ENCODE measurements at regions not wholly inside any gene's neighbourhood (a gene's known extent, or its start where the extent isn't known, plus 50 kb on each side); places are given as distances from the start of the nearest gene placed in this dataset.
"Not testable (repeated sequence)": the region's sequence is repeated elsewhere in the genome, so short reads cannot be mapped to it uniquely, and the experiment has no call there.

GRCh38 chr3:134704133-134704532 is 53.3 kb upstream of the KY start:
- DNase-seq, result no peak

- no peak for DNase-seq
These were observed 53.7 kb upstream of the KY start for GRCh38 chr3:134704556-134704955.

- no peak for DNase-seq
These were observed 57.2 kb upstream of the KY start for GRCh38 chr3:134707908-134708597.

DNA sequence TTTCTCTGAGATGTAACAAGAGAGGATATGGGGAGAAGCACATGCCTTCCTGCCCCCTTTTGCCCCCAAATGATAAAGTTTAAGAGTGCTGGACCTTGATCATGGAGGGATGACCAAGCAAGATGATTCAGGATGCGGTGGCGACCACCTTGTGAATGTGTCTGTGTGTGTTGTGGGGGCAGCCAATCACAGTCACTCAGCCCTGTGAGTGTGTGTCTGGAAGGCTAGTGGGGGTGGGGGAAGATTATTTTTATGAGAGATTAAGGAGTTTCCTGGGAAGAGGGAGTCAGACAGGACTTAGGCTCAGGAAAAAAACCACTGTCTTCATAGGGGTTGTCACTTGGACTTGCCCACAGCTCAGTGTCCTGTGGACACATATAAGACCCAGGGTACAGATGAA is 57.8 kb upstream of the KY start:
- DNase-seq, result no peak

DNA sequence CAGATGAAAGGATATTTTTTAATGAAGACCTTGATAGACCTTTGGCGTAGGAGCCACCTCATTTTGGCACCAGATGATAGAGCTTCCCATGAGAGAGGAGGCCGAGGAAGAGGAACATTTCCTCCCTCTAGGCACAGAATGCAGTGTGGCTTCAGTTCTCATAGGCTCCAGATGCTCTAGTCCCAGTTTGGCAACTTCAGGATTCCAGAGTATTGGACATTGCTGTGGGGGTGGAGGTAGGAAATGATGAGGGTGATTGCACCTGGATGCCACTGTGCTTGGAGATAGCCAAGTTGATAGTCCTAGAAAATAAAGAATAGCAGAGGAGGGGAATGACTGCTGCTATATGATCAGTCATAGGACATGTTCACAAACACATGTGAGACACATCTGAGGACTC is 58.3 kb upstream of the KY start:
- no peak for DNase-seq

GRCh38 chr3:134709561-134710312 is 58.9 kb upstream of the KY start:
- DNase-seq, result peak; percentile 16

DNA sequence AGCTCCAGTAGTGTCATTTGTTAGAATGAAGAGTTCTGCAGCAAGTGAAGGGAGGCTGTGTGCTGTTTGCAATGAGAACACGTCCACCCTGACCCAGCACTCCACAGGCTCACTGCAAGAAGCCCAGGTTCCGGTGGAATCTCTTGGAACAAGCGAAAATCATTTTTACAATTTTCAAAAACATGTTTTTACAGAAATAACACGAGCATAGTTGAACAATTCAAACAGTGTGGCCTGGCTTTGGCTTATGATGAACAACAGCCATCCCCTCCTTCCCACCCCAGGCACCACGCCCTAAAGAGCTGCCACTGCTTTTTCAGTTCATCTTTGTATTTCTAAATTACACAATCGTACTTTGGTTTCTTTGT is 59.5 kb upstream of the KY start:
- no peak for DNase-seq

- DNase-seq, result no peak
These were observed 60.5 kb upstream of the KY start for GRCh38 chr3:134711284-134711683.

GRCh38 chr3:134713671-134714070 is 62.8 kb upstream of the KY start:
- no peak for DNase-seq

DNA sequence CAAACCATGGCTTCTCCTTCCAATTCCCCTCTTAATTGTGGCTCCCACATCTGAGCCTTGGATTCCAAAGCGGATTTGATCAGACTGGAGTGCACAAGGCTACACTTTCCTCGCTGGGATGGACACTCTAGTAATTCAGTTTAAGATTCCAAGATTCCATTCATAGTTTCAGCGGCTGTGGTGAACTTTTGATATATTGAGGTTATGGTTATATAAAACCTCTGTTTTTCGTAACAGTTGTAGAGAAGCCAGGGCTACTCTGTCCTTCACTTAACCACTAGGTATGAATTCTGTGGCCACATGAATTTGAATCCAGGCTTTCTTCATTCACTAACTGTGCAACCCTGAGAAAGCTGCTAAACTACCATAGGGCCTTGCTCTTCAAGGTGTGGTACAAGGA is 67.9 kb upstream of the KY start:
- DNase-seq, result no peak

DNA sequence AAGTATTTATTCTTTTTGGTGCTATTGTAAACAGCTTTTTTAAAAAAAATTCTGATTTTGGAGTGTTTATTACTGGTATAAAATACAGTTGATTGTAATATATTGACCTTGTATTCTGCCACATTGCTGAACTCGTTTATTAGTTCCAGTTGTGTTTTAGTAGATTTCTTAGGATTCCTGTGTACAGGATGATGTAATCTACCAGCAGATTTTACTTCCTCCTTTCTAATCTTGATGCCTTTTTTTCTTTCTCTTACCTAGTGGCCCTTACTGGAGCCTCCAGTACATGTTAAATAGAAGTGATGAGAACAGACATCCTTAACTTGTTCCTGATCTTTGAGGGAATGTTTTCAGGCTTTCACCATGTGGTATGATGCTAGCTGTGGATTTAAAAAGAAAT is 70.4 kb upstream of the KY start:
- no peak for DNase-seq

- DNase-seq, result no peak
These were observed 72.1 kb upstream of the EPHB1 start for GRCh38 chr3:134722969-134723368.

DNA sequence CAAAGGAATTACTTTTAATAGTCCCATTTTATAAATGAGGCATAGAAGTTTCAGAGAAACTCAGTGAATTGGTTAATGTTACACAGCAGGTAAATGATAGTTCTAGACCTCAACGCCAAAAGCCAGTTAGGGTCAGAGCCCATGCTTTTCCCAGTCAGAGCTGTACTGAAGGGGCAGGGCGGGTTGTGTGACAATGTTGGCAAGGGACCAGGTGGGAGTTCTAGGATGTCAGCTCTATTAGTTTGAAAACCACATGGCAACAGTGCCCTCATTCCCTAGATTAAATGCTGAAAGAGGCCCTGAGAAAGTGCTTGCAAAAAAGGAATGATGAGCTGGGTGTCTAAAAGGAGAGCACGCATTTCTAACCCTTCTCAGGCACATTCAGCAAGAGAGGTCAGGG is 65.4 kb upstream of the EPHB1 start:
- no peak for DNase-seq

DNA sequence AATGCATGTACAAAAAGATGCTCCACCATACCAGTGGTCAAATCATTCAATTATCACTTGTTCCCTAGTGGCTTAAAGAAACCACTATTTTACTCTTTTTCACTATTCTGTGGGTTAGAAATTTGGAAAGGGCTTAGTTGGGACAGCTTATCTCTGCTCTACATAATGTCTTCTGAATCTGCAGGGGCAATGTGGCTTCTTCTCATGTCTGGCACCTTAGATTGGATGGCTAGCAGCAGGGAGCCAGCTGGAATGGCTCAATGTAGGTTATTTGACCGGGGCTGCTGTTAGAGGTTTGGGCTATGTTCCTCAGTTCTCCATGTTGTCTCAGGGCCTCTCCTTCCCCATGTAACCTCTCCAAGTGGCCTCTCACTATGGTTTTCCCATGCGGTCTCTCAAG is 57.5 kb upstream of the EPHB1 start:
- no peak for DNase-seq

DNA sequence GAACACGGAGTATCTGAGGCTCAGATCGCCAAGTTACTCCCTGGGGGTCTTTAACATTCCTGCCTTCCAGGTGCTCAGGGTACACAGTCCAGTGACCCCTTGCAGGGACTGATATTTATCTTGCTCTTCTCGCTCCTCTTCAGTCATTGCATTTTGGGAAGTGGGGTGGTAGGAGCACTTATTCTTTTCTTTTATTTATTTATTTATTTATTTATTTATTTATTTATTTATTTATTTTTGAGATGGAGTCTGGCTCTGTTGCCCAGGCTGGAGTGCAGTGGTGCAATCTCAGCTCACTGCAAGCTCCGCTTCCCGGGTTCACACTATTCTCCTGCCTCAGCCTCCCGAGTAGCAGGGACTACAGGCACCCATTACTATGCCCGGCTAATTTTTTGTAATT is 55.0 kb upstream of the EPHB1 start:
- not testable (repeated sequence) for DNase-seq

DNA sequence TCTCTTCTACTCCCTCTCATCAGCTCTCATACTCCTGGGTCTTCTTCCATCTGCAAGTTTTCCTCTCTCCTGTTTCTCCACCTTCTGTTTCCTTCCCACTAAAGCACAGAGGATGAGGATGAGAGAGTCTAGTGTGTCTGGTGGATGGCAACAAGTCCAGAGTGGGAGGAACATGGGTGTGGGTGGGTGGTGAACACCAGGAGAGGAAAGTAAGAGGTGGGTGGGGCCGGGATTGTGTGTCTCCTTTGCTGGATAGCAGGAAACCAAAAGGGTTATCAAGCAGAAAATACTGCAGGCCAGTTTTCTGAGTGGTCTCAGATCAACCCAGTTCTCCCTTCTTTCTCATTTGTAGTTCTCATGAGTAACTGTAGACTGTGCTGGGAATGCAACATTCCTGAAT is 52.9 kb upstream of the EPHB1 start:
- DNase-seq, result no peak

DNA sequence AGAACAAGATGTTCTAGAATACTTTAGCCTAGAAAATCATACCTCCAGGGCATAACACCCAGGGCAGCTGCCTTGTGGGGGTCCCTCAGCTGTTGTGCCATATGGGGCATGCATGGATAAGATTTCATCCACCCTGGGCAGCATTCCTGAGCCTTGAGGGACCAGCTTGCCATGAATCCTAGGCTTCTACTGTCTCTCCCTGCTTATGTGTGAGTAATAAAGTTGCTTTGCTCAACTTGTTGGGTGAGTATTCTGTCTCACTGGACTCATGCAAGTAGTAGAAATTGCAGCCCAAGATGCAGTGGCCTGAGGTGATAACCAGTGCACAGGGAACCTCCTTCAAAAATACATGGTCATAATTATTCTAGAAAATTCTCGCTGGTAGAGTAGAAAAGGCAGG is 52.1 kb upstream of the EPHB1 start:
- DNase-seq, result no peak
